H9 (cell line): ENCODE measurements at regions not wholly inside any gene's neighbourhood (a gene's known extent, or its start where the extent isn't known, plus 50 kb on each side); places are given as distances from the start of the nearest gene placed in this dataset.

Experiments used
- DNase-seq: peaks from one replicate; pipeline ENCODE4 v3.0.0-alpha.2; 2017
- H2AFZ ChIP-seq: one replicate; pipeline ENCODE4 v1.6.1; 2013; ENCODE audit warnings: mild to moderate bottlenecking, low read length, control low read depth, moderate library complexity
- H2AK5ac ChIP-seq: 2 replicates; pipeline ENCODE4 v1.6.1; 2013; ENCODE audit warnings: low read length, control low read depth, mixed read lengths; ENCODE audit not compliant: insufficient read length
- H2BK120ac ChIP-seq: one replicate; pipeline ENCODE4 v1.6.1; 2013; ENCODE audit warnings: low read depth, mild to moderate bottlenecking, low read length, control low read depth, inconsistent platforms; ENCODE audit not compliant: poor library complexity, severe bottlenecking
- H2BK12ac ChIP-seq: 2 replicates; pipeline ENCODE4 v1.6.1; 2013; ENCODE audit warnings: low read length, control low read depth, mixed read lengths, low read depth; ENCODE audit not compliant: insufficient read length
- H2BK15ac ChIP-seq: 2 replicates; pipeline ENCODE4 v1.6.1; 2013; ENCODE audit warnings: low read depth, low read length, control low read depth
- H2BK20ac ChIP-seq: one replicate; pipeline ENCODE4 v1.6.1; 2013; ENCODE audit warnings: low read depth, mild to moderate bottlenecking, low read length, control low read depth, inconsistent platforms; ENCODE audit not compliant: poor library complexity, severe bottlenecking
- H2BK5ac ChIP-seq: 2 replicates; pipeline ENCODE4 v1.6.1; 2013; ENCODE audit warnings: low read length, control low read depth, mixed read lengths; ENCODE audit not compliant: insufficient read length
- H3K14ac ChIP-seq: 2 replicates; pipeline ENCODE4 v1.6.1; 2013; ENCODE audit warnings: low read length, control low read depth; ENCODE audit not compliant: insufficient read depth
- H3K18ac ChIP-seq: 2 replicates; pipeline ENCODE4 v1.6.1; 2013; ENCODE audit warnings: low read depth, mild to moderate bottlenecking, mixed read lengths, low read length, control low read depth; ENCODE audit not compliant: insufficient read length
- H3K23ac ChIP-seq: 2 replicates; pipeline ENCODE4 v1.6.1; 2013; ENCODE audit warnings: low read length, control low read depth, mixed read lengths, low read depth; ENCODE audit not compliant: insufficient read length
- H3K23me2 ChIP-seq: 2 replicates; pipeline ENCODE4 v1.6.1; 2013; ENCODE audit warnings: low read depth, mild to moderate bottlenecking, mixed read lengths, low read length, control low read depth; ENCODE audit not compliant: insufficient read length, poor library complexity, severe bottlenecking
- H3K27ac ChIP-seq: 2 replicates; pipeline ENCODE4 v1.5.1; 2013; ENCODE audit warnings: low read length, control low read depth, mixed read lengths, low read depth; ENCODE audit not compliant: insufficient read length
- H3K27me3 ChIP-seq: 2 replicates; pipeline ENCODE4 v1.6.1; 2013; ENCODE audit warnings: low read length, control low read depth, inconsistent platforms; ENCODE audit not compliant: insufficient read depth
- H3K4ac ChIP-seq: 2 replicates; pipeline ENCODE4 v1.6.1; 2013; ENCODE audit warnings: low read depth, mild to moderate bottlenecking, control low read depth, inconsistent platforms, low read length, moderate library complexity
- H3K4me1 ChIP-seq: 2 replicates; pipeline ENCODE4 v1.6.1; 2013; ENCODE audit warnings: low read length, control low read depth, inconsistent platforms; ENCODE audit not compliant: insufficient read depth
- H3K4me2 ChIP-seq: 2 replicates; pipeline ENCODE4 v1.6.1; 2013; ENCODE audit warnings: low read length, control low read depth, mixed read lengths; ENCODE audit not compliant: insufficient read length, insufficient read depth
- H3K56ac ChIP-seq: 2 replicates; pipeline ENCODE4 v1.6.1; 2013; ENCODE audit warnings: low read depth, mild to moderate bottlenecking, mixed read lengths, low read length, control low read depth; ENCODE audit not compliant: insufficient read length
- H3K79me1 ChIP-seq: 2 replicates; pipeline ENCODE4 v1.6.1; 2013; ENCODE audit warnings: low read depth, mild to moderate bottlenecking, moderate library complexity, low read length, control low read depth, inconsistent platforms; ENCODE audit not compliant: insufficient read depth, poor library complexity, severe bottlenecking
- H3K79me2 ChIP-seq: 2 replicates; pipeline ENCODE4 v1.6.1; 2013; ENCODE audit warnings: low read length, control low read depth, inconsistent platforms; ENCODE audit not compliant: insufficient read depth
- H3K9ac ChIP-seq: 2 replicates; pipeline ENCODE4 v1.6.1; 2013; ENCODE audit warnings: low read length, control low read depth, mixed read lengths; ENCODE audit not compliant: insufficient read length; ENCODE audit errors: extremely low read depth
- H3K9me3 ChIP-seq: one replicate; pipeline ENCODE4 v1.6.1; 2013; ENCODE audit warnings: low read depth, low read length, inconsistent platforms; ENCODE audit not compliant: control insufficient read depth
- H3T11ph ChIP-seq: one replicate; pipeline ENCODE4 v1.6.1; 2013; ENCODE audit warnings: mild to moderate bottlenecking, low read length, control low read depth, inconsistent platforms
- H4K20me1 ChIP-seq: one replicate; pipeline ENCODE4 v1.6.1; 2013; ENCODE audit not compliant: control insufficient read depth, insufficient read length, insufficient read depth
- H4K5ac ChIP-seq: 2 replicates; pipeline ENCODE4 v1.6.1; 2013; ENCODE audit warnings: low read depth, mild to moderate bottlenecking, mixed read lengths, low read length, control low read depth; ENCODE audit not compliant: insufficient read length
- H4K8ac ChIP-seq: replicated peaks from 2 replicates; pipeline ENCODE4 v1.6.1; 2013; ENCODE audit warnings: low read length, control low read depth, mixed read lengths, low read depth; ENCODE audit not compliant: insufficient read length
- H4K91ac ChIP-seq: 2 replicates; pipeline ENCODE4 v1.6.1; 2013; ENCODE audit warnings: low read depth, mild to moderate bottlenecking, moderate library complexity, mixed read lengths, low read length, control low read depth; ENCODE audit not compliant: insufficient read length
- H3K27ac Mint-ChIP-seq, 3 experiments: 2 replicates in 2 of 3; 3 replicates in 1 of 3; pipeline ENCODE4 v1.8.0; 2020 to 2021; ENCODE audit warnings: mixed read lengths in 3 of 3, mild to moderate bottlenecking in 1 of 3, moderate library complexity in 1 of 3
- H3K27me3 Mint-ChIP-seq: 2 replicates; pipeline ENCODE4 v1.8.0; 2021; ENCODE audit warnings: low read depth, mild to moderate bottlenecking, moderate library complexity, mixed read lengths
- H3K36me3 Mint-ChIP-seq, 3 experiments: 2 replicates in 2 of 3; 3 replicates in 1 of 3; pipeline ENCODE4 v1.8.0; 2020 to 2021; ENCODE audit warnings: low read depth in 3 of 3, mixed read lengths in 3 of 3; ENCODE audit not compliant: insufficient read depth in 1 of 3
- H3K4me1 Mint-ChIP-seq, 2 experiments: 2 replicates each; pipeline ENCODE4 v1.8.0; 2020; ENCODE audit warnings: mixed read lengths in 2 of 2
- H3K4me3 Mint-ChIP-seq, 2 experiments: 2 replicates in 1 of 2; 3 replicates in 1 of 2; pipeline ENCODE4 v1.8.0; 2020 to 2021; ENCODE audit warnings: mild to moderate bottlenecking in 2 of 2, mixed read lengths in 2 of 2, moderate library complexity in 1 of 2
- H3K9me3 Mint-ChIP-seq, 2 experiments: 2 replicates in 1 of 2; 3 replicates in 1 of 2; pipeline ENCODE4 v1.8.0; 2020; ENCODE audit warnings: mild to moderate bottlenecking in 2 of 2, mixed read lengths in 2 of 2, moderate library complexity in 1 of 2
- WGBS: extraction: QIAGEN DNeasy Blood & Tissue Kit; methylation state at CpG from one replicate; pipeline ENCODE4 v1.1.7; 2013; ENCODE audit warnings: missing lambda C conversion rate, low lambda C conversion rate, mixed read lengths; ENCODE audit not compliant: insufficient read length; ENCODE audit errors: extremely low coverage; 5-methylcytosine and 5-hydroxymethylcytosine counted together
- TF ChIP-seq, protein P1 (sequence below): fragments of 200-600 bp; sonication (generic); conservative IDR thresholded peaks from 3 replicates; pipeline ENCODE4 v1.8.0; 2021; ENCODE audit warnings: antibody characterized with exemption, mild to moderate bottlenecking

DNA sequence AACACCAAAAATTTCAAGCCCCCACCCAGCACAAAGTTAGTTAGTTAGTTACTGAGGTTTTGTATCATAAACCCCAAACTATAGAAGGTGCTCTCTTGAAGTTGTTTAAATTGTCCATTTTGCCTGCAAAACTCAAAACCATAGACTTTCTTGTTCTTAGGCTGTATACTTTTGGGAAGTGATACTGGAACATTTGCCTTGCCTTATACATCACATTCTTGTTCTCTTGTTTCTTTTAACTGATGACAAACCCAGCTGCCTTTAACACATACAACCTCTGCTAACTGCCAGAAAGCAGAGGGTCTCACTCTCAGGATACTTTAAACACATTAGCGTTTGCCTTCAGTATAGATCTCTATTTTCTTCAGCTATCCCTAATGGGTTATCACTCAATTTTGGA lies 570.5 kb downstream of the MRPL39 start:
- Mint-ChIP-seq H3K36me3 (no peaks in the 10 kb centered on the region), H3K27ac (no peak overlapping the region), H3K27me3 (no peaks in the 10 kb centered on the region), H3K4me3 (no peak overlapping the region), H3K9me3 (peaks cover 24 to 47% of the 10 kb centered on the region in 2 experiments), H3K4me1 (peaks cover 2% of the 10 kb centered on the region in 2 experiments; a peak in 3 of 4 replicates)
- H3K27me3 ChIP-seq: no peaks in the 10 kb centered on the region
- no peaks in the 10 kb centered on the region for H3K79me1 ChIP-seq
- no peak overlapping the region for H3T11ph ChIP-seq
- no peak for DNase-seq
- H4K91ac ChIP-seq: no peak overlapping the region
- no peaks in the 10 kb centered on the region for H3K23me2 ChIP-seq
- H3K4me2 ChIP-seq: no peak overlapping the region
- no peak overlapping the region for H3K56ac ChIP-seq
- no peak overlapping the region for H2BK15ac ChIP-seq
- H2AK5ac ChIP-seq: no peak overlapping the region
- H2BK20ac ChIP-seq: no peak overlapping the region
- H3K9ac ChIP-seq: no peak overlapping the region
- TF ChIP-seq, protein P1, sequence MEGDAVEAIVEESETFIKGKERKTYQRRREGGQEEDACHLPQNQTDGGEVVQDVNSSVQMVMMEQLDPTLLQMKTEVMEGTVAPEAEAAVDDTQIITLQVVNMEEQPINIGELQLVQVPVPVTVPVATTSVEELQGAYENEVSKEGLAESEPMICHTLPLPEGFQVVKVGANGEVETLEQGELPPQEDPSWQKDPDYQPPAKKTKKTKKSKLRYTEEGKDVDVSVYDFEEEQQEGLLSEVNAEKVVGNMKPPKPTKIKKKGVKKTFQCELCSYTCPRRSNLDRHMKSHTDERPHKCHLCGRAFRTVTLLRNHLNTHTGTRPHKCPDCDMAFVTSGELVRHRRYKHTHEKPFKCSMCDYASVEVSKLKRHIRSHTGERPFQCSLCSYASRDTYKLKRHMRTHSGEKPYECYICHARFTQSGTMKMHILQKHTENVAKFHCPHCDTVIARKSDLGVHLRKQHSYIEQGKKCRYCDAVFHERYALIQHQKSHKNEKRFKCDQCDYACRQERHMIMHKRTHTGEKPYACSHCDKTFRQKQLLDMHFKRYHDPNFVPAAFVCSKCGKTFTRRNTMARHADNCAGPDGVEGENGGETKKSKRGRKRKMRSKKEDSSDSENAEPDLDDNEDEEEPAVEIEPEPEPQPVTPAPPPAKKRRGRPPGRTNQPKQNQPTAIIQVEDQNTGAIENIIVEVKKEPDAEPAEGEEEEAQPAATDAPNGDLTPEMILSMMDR: no peak
- no peaks in the 10 kb centered on the region for H4K20me1 ChIP-seq
- H3K4ac ChIP-seq: no peak overlapping the region
- no peak overlapping the region for H2BK12ac ChIP-seq
- H3K23ac ChIP-seq: no peak overlapping the region
- H4K5ac ChIP-seq: no peak overlapping the region
- no peaks in the 10 kb centered on the region for H3K79me2 ChIP-seq
- H2BK120ac ChIP-seq: no peak overlapping the region
- no peaks in the 10 kb centered on the region for H3K9me3 ChIP-seq
- H2AFZ ChIP-seq: no peak overlapping the region
- 0 out of 2 replicates have a peak, but pooled peaks cover 2% of the 10 kb centered on the region for H3K4me1 ChIP-seq
- no peak overlapping the region for H3K14ac ChIP-seq
- no peak overlapping the region for H4K8ac ChIP-seq
- no peak overlapping the region for H2BK5ac ChIP-seq
- no CpG with 5 or more reads among the region's 1 CpG for WGBS
- no peak overlapping the region for H3K27ac ChIP-seq
- no peak overlapping the region for H3K18ac ChIP-seq
